ENCODE measurements at regions not wholly inside any gene's neighbourhood (a gene's known extent, or its start where the extent isn't known, plus 50 kb on each side); places are given as distances from the start of the nearest gene placed in this dataset.
"Not testable (repeated sequence)": the region's sequence is repeated elsewhere in the genome, so short reads cannot be mapped to it uniquely, and the experiment has no call there.

GRCh38 chrX:734362-734761 is 103.8 kb downstream of the SHOX start:
- no peak for DNase-seq (ENCODE audit: low read depth)

GRCh38 chrX:733961-734360 is 103.4 kb downstream of the SHOX start:
- DNase-seq (ENCODE audit: low read depth) = no peak

- no peak for DNase-seq (ENCODE audit: low read depth)
Observed at GRCh38 chrX:729583-730409, 99.2 kb downstream of the SHOX start.

- DNase-seq (ENCODE audit: low read depth) = not testable (repeated sequence)
Observed at GRCh38 chrX:729101-729500, 98.5 kb downstream of the SHOX start.

GRCh38 chrX:728639-729038 is 98.0 kb downstream of the SHOX start:
- not testable (repeated sequence) for DNase-seq (ENCODE audit: low read depth)

GRCh38 chrX:727738-728621 is 97.4 kb downstream of the SHOX start:
- no peak for DNase-seq (ENCODE audit: low read depth)

- no peak for DNase-seq (ENCODE audit: low read depth)
Observed at GRCh38 chrX:725971-726370, 95.4 kb downstream of the SHOX start.

GRCh38 chrX:724256-724655 is 93.7 kb downstream of the SHOX start:
- DNase-seq (ENCODE audit: low read depth) = no peak

- DNase-seq (ENCODE audit: low read depth) = no peak
Observed at GRCh38 chrX:723781-724180, 93.2 kb downstream of the SHOX start.

GRCh38 chrX:721354-721753 is 90.8 kb downstream of the SHOX start:
- no peak for DNase-seq (ENCODE audit: low read depth)

GRCh38 chrX:720825-721224 is 90.2 kb downstream of the SHOX start:
- DNase-seq (ENCODE audit: low read depth) = no peak

- no peak for DNase-seq (ENCODE audit: low read depth)
Observed at GRCh38 chrX:720250-720649, 89.7 kb downstream of the SHOX start.

- no peak for DNase-seq (ENCODE audit: low read depth)
Observed at GRCh38 chrX:716136-716535, 85.5 kb downstream of the SHOX start.

- no peak for DNase-seq (ENCODE audit: low read depth)
Observed at GRCh38 chrX:714131-714530, 83.5 kb downstream of the SHOX start.

All from activated gamma-delta T cell treated with anti-CD3 and anti-CD28 coated beads, Interleukin-2, amount 50 U/mL, for 16 hours (primary cell).